ENCODE measurements at regions not wholly inside any gene's neighbourhood (a gene's known extent, or its start where the extent isn't known, plus 50 kb on each side); places are given as distances from the start of the nearest gene placed in this dataset.

- H3K4me1 Mint-ChIP-seq (ENCODE audit: low read depth): no peaks in the 10 kb centered on the region
- no peaks in the 10 kb centered on the region for H3K27me3 Mint-ChIP-seq
- no peaks in the 10 kb centered on the region for H3K9me3 Mint-ChIP-seq
- H3K27ac Mint-ChIP-seq: no peak overlapping the region
- no peaks in the 10 kb centered on the region for H3K36me3 Mint-ChIP-seq (ENCODE audit: low read depth)
- H3K4me3 Mint-ChIP-seq: no peak overlapping the region
Measured at GRCh38 chr6:147095316-147095715, 108.9 kb upstream of the STXBP5 start.

GRCh38 chr6:147099974-147100373 lies 104.2 kb upstream of the STXBP5 start:
- Mint-ChIP-seq H3K9me3 (no peaks in the 10 kb centered on the region), H3K27me3 (no peaks in the 10 kb centered on the region), H3K36me3 (ENCODE audit: low read depth) (no peaks in the 10 kb centered on the region), H3K27ac (no peak overlapping the region), H3K4me1 (ENCODE audit: low read depth) (peaks cover 11% of the 10 kb centered on the region), H3K4me3 (no peak overlapping the region)

GRCh38 chr6:147103007-147103406 lies 101.2 kb upstream of the STXBP5 start:
- H3K36me3 Mint-ChIP-seq (ENCODE audit: low read depth): no peaks in the 10 kb centered on the region
- H3K27ac Mint-ChIP-seq: no peak overlapping the region
- no peaks in the 10 kb centered on the region for H3K9me3 Mint-ChIP-seq
- H3K27me3 Mint-ChIP-seq: no peaks in the 10 kb centered on the region
- H3K4me1 Mint-ChIP-seq (ENCODE audit: low read depth): peaks cover 21% of the 10 kb centered on the region
- no peak overlapping the region for H3K4me3 Mint-ChIP-seq

GRCh38 chr6:147103694-147104093 lies 100.5 kb upstream of the STXBP5 start:
- Mint-ChIP-seq H3K9me3 (no peaks in the 10 kb centered on the region), H3K36me3 (ENCODE audit: low read depth) (no peaks in the 10 kb centered on the region), H3K27ac (no peak overlapping the region), H3K4me3 (no peak overlapping the region), H3K27me3 (no peaks in the 10 kb centered on the region), H3K4me1 (ENCODE audit: low read depth) (peaks cover 28% of the 10 kb centered on the region)

GRCh38 chr6:147105786-147106185 lies 98.4 kb upstream of the STXBP5 start:
- H3K4me3 Mint-ChIP-seq: no peak overlapping the region
- H3K27me3 Mint-ChIP-seq: no peaks in the 10 kb centered on the region
- peaks cover 44% of the 10 kb centered on the region for H3K4me1 Mint-ChIP-seq (ENCODE audit: low read depth)
- H3K27ac Mint-ChIP-seq: no peak overlapping the region
- H3K9me3 Mint-ChIP-seq: no peaks in the 10 kb centered on the region
- no peaks in the 10 kb centered on the region for H3K36me3 Mint-ChIP-seq (ENCODE audit: low read depth)

GRCh38 chr6:147106759-147107401 lies 97.3 kb upstream of the STXBP5 start:
- Mint-ChIP-seq H3K4me3 (no peak overlapping the region), H3K9me3 (no peaks in the 10 kb centered on the region), H3K27ac (no peak overlapping the region), H3K27me3 (no peaks in the 10 kb centered on the region), H3K4me1 (ENCODE audit: low read depth) (peaks cover 47% of the 10 kb centered on the region), H3K36me3 (ENCODE audit: low read depth) (no peaks in the 10 kb centered on the region)

- Mint-ChIP-seq H3K4me1 (ENCODE audit: low read depth) (peaks cover 47% of the 10 kb centered on the region), H3K27me3 (no peaks in the 10 kb centered on the region), H3K9me3 (no peaks in the 10 kb centered on the region), H3K36me3 (ENCODE audit: low read depth) (no peaks in the 10 kb centered on the region), H3K4me3 (no peak overlapping the region), H3K27ac (no peak overlapping the region)
Measured at GRCh38 chr6:147108259-147108910, 95.8 kb upstream of the STXBP5 start.

- Mint-ChIP-seq H3K4me1 (ENCODE audit: low read depth) (peaks cover 37% of the 10 kb centered on the region), H3K27me3 (no peaks in the 10 kb centered on the region), H3K4me3 (no peak overlapping the region)
Measured at GRCh38 chr6:147109707-147110106, 94.5 kb upstream of the STXBP5 start.

GRCh38 chr6:147116056-147116455 lies 88.2 kb upstream of the STXBP5 start:
- Mint-ChIP-seq H3K27ac (no peak overlapping the region), H3K4me3 (no peak overlapping the region)

More at GRCh38 chr6:147109707-147110106, 94.5 kb upstream of the STXBP5 start:
- no peaks in the 10 kb centered on the region for H3K9me3 Mint-ChIP-seq
- H3K36me3 Mint-ChIP-seq (ENCODE audit: low read depth): no peaks in the 10 kb centered on the region
- no peak overlapping the region for H3K27ac Mint-ChIP-seq

GRCh38 chr6:147117011-147117410 lies 87.2 kb upstream of the STXBP5 start:
- Mint-ChIP-seq H3K36me3 (ENCODE audit: low read depth) (no peaks in the 10 kb centered on the region), H3K4me3 (no peak overlapping the region), H3K27ac (no peak overlapping the region), H3K4me1 (ENCODE audit: low read depth) (no peaks in the 10 kb centered on the region), H3K9me3 (peaks cover 4% of the 10 kb centered on the region), H3K27me3 (no peaks in the 10 kb centered on the region)

More at GRCh38 chr6:147116056-147116455, 88.2 kb upstream of the STXBP5 start:
- H3K4me1 Mint-ChIP-seq (ENCODE audit: low read depth): peaks cover 2% of the 10 kb centered on the region
- peaks cover 4% of the 10 kb centered on the region for H3K9me3 Mint-ChIP-seq
- no peaks in the 10 kb centered on the region for H3K27me3 Mint-ChIP-seq
- no peaks in the 10 kb centered on the region for H3K36me3 Mint-ChIP-seq (ENCODE audit: low read depth)

- H3K27ac Mint-ChIP-seq: no peak overlapping the region
- H3K36me3 Mint-ChIP-seq (ENCODE audit: low read depth): no peaks in the 10 kb centered on the region
- no peak overlapping the region for H3K4me3 Mint-ChIP-seq
- H3K27me3 Mint-ChIP-seq: no peaks in the 10 kb centered on the region
- no peaks in the 10 kb centered on the region for H3K4me1 Mint-ChIP-seq (ENCODE audit: low read depth)
- H3K9me3 Mint-ChIP-seq: peaks cover 7% of the 10 kb centered on the region
Measured at GRCh38 chr6:147117580-147117979, 86.6 kb upstream of the STXBP5 start.

- Mint-ChIP-seq H3K4me3 (no peak overlapping the region), H3K9me3 (peaks cover 7% of the 10 kb centered on the region), H3K36me3 (ENCODE audit: low read depth) (no peaks in the 10 kb centered on the region), H3K27me3 (no peaks in the 10 kb centered on the region), H3K27ac (no peak overlapping the region), H3K4me1 (ENCODE audit: low read depth) (no peaks in the 10 kb centered on the region)
Measured at GRCh38 chr6:147119310-147119709, 84.9 kb upstream of the STXBP5 start.

GRCh38 chr6:147122823-147123222 lies 81.4 kb upstream of the STXBP5 start:
- no peaks in the 10 kb centered on the region for H3K4me1 Mint-ChIP-seq (ENCODE audit: low read depth)
- no peak overlapping the region for H3K27ac Mint-ChIP-seq
- no peaks in the 10 kb centered on the region for H3K27me3 Mint-ChIP-seq
- H3K36me3 Mint-ChIP-seq (ENCODE audit: low read depth): no peaks in the 10 kb centered on the region
- peaks cover 7% of the 10 kb centered on the region for H3K9me3 Mint-ChIP-seq
- no peak overlapping the region for H3K4me3 Mint-ChIP-seq

- H3K9me3 Mint-ChIP-seq: peaks cover 3% of the 10 kb centered on the region
Measured at GRCh38 chr6:147126618-147127022, 77.6 kb upstream of the STXBP5 start.

GRCh38 chr6:147127587-147127986 lies 76.6 kb upstream of the STXBP5 start:
- H3K36me3 Mint-ChIP-seq (ENCODE audit: low read depth): no peaks in the 10 kb centered on the region
- no peak overlapping the region for H3K4me3 Mint-ChIP-seq
- H3K4me1 Mint-ChIP-seq (ENCODE audit: low read depth): peaks cover 9% of the 10 kb centered on the region
- H3K27ac Mint-ChIP-seq: no peak overlapping the region
- H3K9me3 Mint-ChIP-seq: no peaks in the 10 kb centered on the region
- no peaks in the 10 kb centered on the region for H3K27me3 Mint-ChIP-seq

More at GRCh38 chr6:147126618-147127022, 77.6 kb upstream of the STXBP5 start:
- H3K27ac Mint-ChIP-seq: no peak overlapping the region
- H3K4me1 Mint-ChIP-seq (ENCODE audit: low read depth): peaks cover 8% of the 10 kb centered on the region
- no peaks in the 10 kb centered on the region for H3K36me3 Mint-ChIP-seq (ENCODE audit: low read depth)
- H3K27me3 Mint-ChIP-seq: no peaks in the 10 kb centered on the region
- H3K4me3 Mint-ChIP-seq: no peak overlapping the region

- Mint-ChIP-seq H3K36me3 (ENCODE audit: low read depth) (no peaks in the 10 kb centered on the region), H3K9me3 (no peaks in the 10 kb centered on the region), H3K4me1 (ENCODE audit: low read depth) (peaks cover 9% of the 10 kb centered on the region), H3K4me3 (no peak overlapping the region), H3K27ac (no peak overlapping the region), H3K27me3 (no peaks in the 10 kb centered on the region)
Measured at GRCh38 chr6:147128056-147128455, 76.2 kb upstream of the STXBP5 start.
